ENCODE measurements at regions not wholly inside any gene's neighbourhood (a gene's known extent, or its start where the extent isn't known, plus 50 kb on each side); places are given as distances from the start of the nearest gene placed in this dataset.

DNA sequence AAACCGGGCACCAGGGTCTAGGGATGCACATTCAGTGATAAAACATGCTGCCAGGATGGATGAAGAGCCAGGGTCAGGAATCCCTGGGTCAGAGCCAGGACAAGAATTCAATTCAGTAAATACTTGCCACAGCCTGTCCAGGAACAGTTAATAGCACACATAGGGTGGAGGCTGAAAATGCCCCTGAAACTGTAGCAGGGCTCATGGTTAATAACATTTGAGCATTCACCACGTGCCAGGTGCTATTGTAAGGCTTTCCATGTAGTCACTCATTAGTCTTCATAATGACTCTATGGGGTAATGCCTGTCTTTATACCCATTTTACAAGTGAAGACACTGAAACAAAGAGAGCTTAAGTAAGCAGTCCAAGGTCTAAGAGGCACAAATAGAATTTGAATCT lies 296.3 kb downstream of the LRFN2 start:
- no peaks in the 10 kb centered on the region for H3K36me3 ChIP-seq (replicated peaks; ENCODE audit: insufficient read depth, low read depth)
- no peaks in the 10 kb centered on the region for H3K9me3 ChIP-seq (ENCODE audit: low read depth)
- 40% methylated on average over 2 of the region's 2 CpGs for WGBS (ENCODE audit: low lambda C conversion rate, missing lambda C conversion rate)
- H3K4me3 ChIP-seq: no peak overlapping the region
- H3K4me2 ChIP-seq: no peak overlapping the region
- DNase-seq (ENCODE audit: low spot score): no peak
- H3K9me2 ChIP-seq (replicated peaks; ENCODE audit: insufficient read depth): no peaks in the 10 kb centered on the region
- no peaks in the 10 kb centered on the region for H3K4me1 ChIP-seq (ENCODE audit: insufficient read depth)
- no peak for TF ChIP-seq EZH2 (IDR thresholded peaks at IDR 0.05; ENCODE audit: borderline replicate concordance)
- TF ChIP-seq EZH2phosphoT487 (IDR thresholded peaks at IDR 0.05; ENCODE audit: low read depth, severe bottlenecking, unreplicated experiment): no peak
- no peak for TF ChIP-seq CTCF (IDR thresholded peaks at IDR 0.05; ENCODE audit: poor library complexity)
- H3K27ac ChIP-seq: no peak overlapping the region
- no peaks in the 10 kb centered on the region for H3K79me2 ChIP-seq
- H2AFZ ChIP-seq: no peak overlapping the region
- H3K27me3 ChIP-seq: peaks cover 14% of the 10 kb centered on the region
- no peaks in the 10 kb centered on the region for H4K20me1 ChIP-seq (ENCODE audit: insufficient read depth, poor library complexity, severe bottlenecking)

DNA sequence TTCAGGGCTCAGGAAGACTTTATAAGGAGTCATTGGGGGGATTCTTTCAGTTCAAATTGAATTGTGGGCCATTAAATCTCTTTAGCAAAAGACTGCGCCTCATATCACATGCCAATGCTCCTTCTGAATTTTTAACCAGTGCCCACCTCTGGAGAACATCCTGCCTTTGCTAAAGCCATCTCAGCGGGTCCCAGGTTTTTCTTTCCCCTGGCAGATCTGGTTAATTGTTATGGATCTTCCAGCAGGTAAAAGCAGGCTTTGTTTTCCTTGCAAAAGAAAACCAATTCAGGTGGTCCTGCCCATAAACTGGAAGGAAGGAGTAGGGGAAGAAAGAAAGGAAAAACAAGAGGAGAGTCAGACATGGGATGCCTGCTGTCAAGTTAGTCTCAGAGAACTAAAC lies 298.2 kb downstream of the LRFN2 start:
- H3K4me2 ChIP-seq: no peak overlapping the region
- no peaks in the 10 kb centered on the region for H3K36me3 ChIP-seq (replicated peaks; ENCODE audit: insufficient read depth, low read depth)
- no peak overlapping the region for H3K4me3 ChIP-seq
- DNase-seq (ENCODE audit: low spot score): no peak
- no peaks in the 10 kb centered on the region for H3K79me2 ChIP-seq
- no peak overlapping the region for H3K27ac ChIP-seq
- H3K9me3 ChIP-seq (ENCODE audit: low read depth): no peaks in the 10 kb centered on the region
- no peaks in the 10 kb centered on the region for H4K20me1 ChIP-seq (ENCODE audit: insufficient read depth, poor library complexity, severe bottlenecking)
- no peaks in the 10 kb centered on the region for H3K9me2 ChIP-seq (replicated peaks; ENCODE audit: insufficient read depth)
- TF ChIP-seq EZH2 (IDR thresholded peaks at IDR 0.05; ENCODE audit: borderline replicate concordance) (no peak), EZH2phosphoT487 (IDR thresholded peaks at IDR 0.05; ENCODE audit: low read depth, severe bottlenecking, unreplicated experiment) (no peak), CTCF (IDR thresholded peaks at IDR 0.05; ENCODE audit: poor library complexity) (no peak)
- H2AFZ ChIP-seq: no peak overlapping the region
- H3K27me3 ChIP-seq: peaks cover 25% of the 10 kb centered on the region
- 86% methylated on average over 2 of the region's 2 CpGs for WGBS (ENCODE audit: low lambda C conversion rate, missing lambda C conversion rate)
- no peaks in the 10 kb centered on the region for H3K4me1 ChIP-seq (ENCODE audit: insufficient read depth)

DNA sequence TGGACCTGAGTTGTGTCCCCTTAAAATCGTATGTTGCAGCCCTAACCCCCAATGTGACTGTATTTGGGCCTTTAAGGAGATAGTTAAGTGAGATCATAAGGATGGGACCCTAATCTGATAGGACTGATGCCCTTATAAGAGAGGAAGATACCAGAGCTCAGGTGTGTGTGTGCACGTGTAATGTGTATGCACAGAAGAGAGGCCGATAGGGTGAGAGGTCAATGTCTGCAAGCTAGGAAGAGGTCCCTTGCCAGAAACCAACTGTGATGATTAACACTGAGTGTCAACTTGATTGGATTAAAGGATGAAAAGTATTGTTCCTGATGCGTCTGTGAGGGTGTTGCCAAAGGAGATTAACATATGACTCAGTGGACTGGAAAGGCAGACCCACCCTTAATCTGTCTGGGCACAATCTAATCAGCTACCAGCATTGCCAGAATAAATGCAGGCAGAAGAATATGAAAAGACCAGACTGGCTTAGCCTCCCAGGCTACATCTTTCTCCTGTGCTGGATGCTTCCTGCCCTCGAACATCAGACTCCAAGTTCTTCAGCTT lies 299.8 kb downstream of the LRFN2 start:
- Histone ChIP-seq H2AFZ (no peak overlapping the region), H3K9me2 (replicated peaks; ENCODE audit: insufficient read depth) (no peaks in the 10 kb centered on the region), H3K79me2 (no peaks in the 10 kb centered on the region), H3K36me3 (replicated peaks; ENCODE audit: insufficient read depth, low read depth) (no peaks in the 10 kb centered on the region), H3K9me3 (ENCODE audit: low read depth) (no peaks in the 10 kb centered on the region), H3K27me3 (peaks cover 25% of the 10 kb centered on the region), H3K4me3 (no peak overlapping the region), H3K4me2 (no peak overlapping the region), H3K27ac (no peak overlapping the region), H3K4me1 (ENCODE audit: insufficient read depth) (no peaks in the 10 kb centered on the region), H4K20me1 (ENCODE audit: insufficient read depth, poor library complexity, severe bottlenecking) (no peaks in the 10 kb centered on the region)
- WGBS (ENCODE audit: low lambda C conversion rate, missing lambda C conversion rate): 71% methylated on average over 5 of the region's 5 CpGs
- no peak for DNase-seq (ENCODE audit: low spot score)
- TF ChIP-seq CTCF (IDR thresholded peaks at IDR 0.05; ENCODE audit: poor library complexity): no peak
- TF ChIP-seq EZH2 (IDR thresholded peaks at IDR 0.05; ENCODE audit: borderline replicate concordance): no peak
- no peak for TF ChIP-seq EZH2phosphoT487 (IDR thresholded peaks at IDR 0.05; ENCODE audit: low read depth, severe bottlenecking, unreplicated experiment)

- WGBS (ENCODE audit: low lambda C conversion rate, missing lambda C conversion rate): 65% methylated on average over 3 of the region's 3 CpGs
These were observed 300.4 kb downstream of the LRFN2 start for GRCh38 chr6:40286721-40287120.

More at GRCh38 chr6:40286721-40287120, 300.4 kb downstream of the LRFN2 start:
- H3K9me2 ChIP-seq (replicated peaks; ENCODE audit: insufficient read depth): no peaks in the 10 kb centered on the region
- H3K27me3 ChIP-seq: peaks cover 25% of the 10 kb centered on the region
- TF ChIP-seq CTCF (IDR thresholded peaks at IDR 0.05; ENCODE audit: poor library complexity) (no peak), EZH2phosphoT487 (IDR thresholded peaks at IDR 0.05; ENCODE audit: low read depth, severe bottlenecking, unreplicated experiment) (no peak), EZH2 (IDR thresholded peaks at IDR 0.05; ENCODE audit: borderline replicate concordance) (no peak)
- H4K20me1 ChIP-seq (ENCODE audit: insufficient read depth, poor library complexity, severe bottlenecking): no peaks in the 10 kb centered on the region
- H3K36me3 ChIP-seq (replicated peaks; ENCODE audit: insufficient read depth, low read depth): no peaks in the 10 kb centered on the region
- no peak overlapping the region for H2AFZ ChIP-seq
- no peak overlapping the region for H3K4me3 ChIP-seq
- DNase-seq (ENCODE audit: low spot score): no peak
- H3K79me2 ChIP-seq: no peaks in the 10 kb centered on the region
- no peak overlapping the region for H3K27ac ChIP-seq
- no peaks in the 10 kb centered on the region for H3K4me1 ChIP-seq (ENCODE audit: insufficient read depth)
- no peaks in the 10 kb centered on the region for H3K9me3 ChIP-seq (ENCODE audit: low read depth)
- no peak overlapping the region for H3K4me2 ChIP-seq
